KMS-11 (cell line): ENCODE measurements at regions not wholly inside any gene's neighbourhood (a gene's known extent, or its start where the extent isn't known, plus 50 kb on each side); places are given as distances from the start of the nearest gene placed in this dataset.
"Not testable (repeated sequence)": the region's sequence is repeated elsewhere in the genome, so short reads cannot be mapped to it uniquely, and the experiment has no call there.

ENCODE experiments used
- H2AFZ ChIP-seq: fragments of 200-600 bp; sonication (generic); 2 replicates; pipeline ENCODE4 v1.6.1; 2016; ENCODE audit warnings: antibody characterized with exemption, mixed run types, low read depth
- H3K27ac ChIP-seq: fragments of 200-600 bp; sonication (generic); 2 replicates; pipeline ENCODE4 v1.6.1; 2016; ENCODE audit warnings: mild to moderate bottlenecking, mixed run types
- H3K27me3 ChIP-seq: fragments of 200-600 bp; sonication (generic); 2 replicates; pipeline ENCODE4 v1.6.1; 2017; ENCODE audit warnings: mild to moderate bottlenecking, low read depth, mixed run types, moderate library complexity; ENCODE audit not compliant: insufficient read depth
- H3K36me3 ChIP-seq: fragments of 200-600 bp; sonication (generic); 2 replicates; pipeline ENCODE4 v1.6.1; 2017; ENCODE audit warnings: mild to moderate bottlenecking, mixed run types; ENCODE audit not compliant: insufficient read depth
- H3K4me1 ChIP-seq: fragments of 200-600 bp; sonication (generic); 2 replicates; pipeline ENCODE4 v1.6.1; 2016; ENCODE audit warnings: mild to moderate bottlenecking, low read depth, mixed run types; ENCODE audit not compliant: poor library complexity, severe bottlenecking
- H3K4me2 ChIP-seq: fragments of 200-600 bp; sonication (generic); 2 replicates; pipeline ENCODE4 v1.7.0; 2016; ENCODE audit warnings: mild to moderate bottlenecking, mixed run types
- H3K4me3 ChIP-seq: fragments of 200-600 bp; sonication (generic); IDR thresholded peaks from 2 replicates; pipeline ENCODE4 v1.6.1; 2017; ENCODE audit warnings: low read depth, low read length, mixed read lengths; ENCODE audit not compliant: insufficient read depth
- H3K79me2 ChIP-seq: fragments of 200-600 bp; sonication (generic); 2 replicates; pipeline ENCODE4 v1.6.1; 2016; ENCODE audit warnings: low read depth, mixed run types; ENCODE audit not compliant: insufficient read depth
- H3K9ac ChIP-seq: fragments of 200-600 bp; sonication (generic); 2 replicates; pipeline ENCODE4 v1.6.1; 2016; ENCODE audit warnings: mild to moderate bottlenecking, mixed run types
- H4K20me1 ChIP-seq: fragments of 200-600 bp; sonication (generic); 2 replicates; pipeline ENCODE4 v1.6.1; 2016; ENCODE audit warnings: mild to moderate bottlenecking, mixed run types; ENCODE audit not compliant: insufficient read depth
- TF ChIP-seq, protein P1 (sequence below): fragments of 200-600 bp; sonication (generic); conservative IDR thresholded peaks from 2 replicates; pipeline ENCODE4 v1.6.1; 2017; ENCODE audit warnings: low read depth, mild to moderate bottlenecking, antibody characterized with exemption, low read length, moderate library complexity, mixed read lengths

DNA sequence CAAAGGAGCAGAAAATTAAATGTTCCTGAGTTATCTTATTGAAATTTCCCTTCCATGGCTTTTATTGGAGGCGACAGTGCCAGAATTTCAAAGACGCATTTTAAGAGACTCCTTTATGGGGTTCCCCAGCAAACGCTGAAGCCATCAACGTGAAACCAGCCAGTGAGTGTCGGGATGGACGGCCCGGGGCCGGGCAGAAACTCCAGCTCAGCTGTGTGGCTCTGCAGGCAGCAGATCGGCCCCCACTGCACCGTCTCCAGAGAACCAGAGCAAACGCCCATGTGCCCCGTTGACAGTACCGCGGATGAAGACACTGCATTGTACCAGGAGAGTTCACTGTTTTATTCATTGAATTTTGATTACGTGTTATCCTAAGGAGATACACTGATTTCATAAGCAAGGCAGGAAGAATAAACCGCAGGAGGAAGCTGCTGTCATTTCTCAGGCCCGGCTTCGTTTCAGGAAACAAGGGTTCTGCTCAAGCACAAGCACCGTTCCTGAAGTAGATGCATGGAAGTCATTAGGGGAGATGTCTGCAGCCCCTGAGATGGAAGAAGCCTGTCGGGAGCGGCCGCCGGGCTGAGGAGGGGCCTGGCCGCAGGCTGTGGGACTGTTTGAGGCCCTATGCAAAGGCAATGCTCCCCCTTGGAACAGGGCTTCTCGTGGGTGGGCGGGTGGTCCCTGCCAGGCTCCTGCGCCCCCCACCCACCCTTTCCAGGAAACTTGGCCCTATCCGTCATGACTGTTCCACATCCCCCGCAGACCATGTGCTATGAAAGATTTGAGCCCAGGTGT is 639.7 kb downstream of the TBC1D22A start:
- Histone ChIP-seq H3K27me3 (no peaks in the 10 kb centered on the region; the same call in 1 of the 2 replicates), H3K4me3 (no peak overlapping the region)

DNA sequence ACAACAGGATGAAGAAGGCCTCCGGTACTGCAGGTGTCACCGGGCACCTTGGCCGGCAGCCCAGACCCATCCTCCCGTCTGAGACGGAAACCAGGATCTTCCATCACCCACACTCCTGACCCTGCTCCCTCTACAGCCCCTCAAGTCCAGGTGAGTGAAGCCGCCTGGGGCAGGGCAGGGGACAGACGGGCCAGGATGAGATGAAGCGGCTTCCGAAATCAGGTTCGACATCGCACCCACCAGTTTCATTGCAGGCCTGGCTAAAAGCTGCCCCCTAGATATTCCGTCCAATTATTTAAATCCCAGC is 639.1 kb downstream of the TBC1D22A start:
- Histone ChIP-seq H4K20me1 (no peaks in the 10 kb centered on the region), H3K4me1 (no peaks in the 10 kb centered on the region), H3K4me2 (no peak overlapping the region), H3K27me3 (no peaks in the 10 kb centered on the region; the same call in 1 of the 2 replicates), H3K36me3 (no peaks in the 10 kb centered on the region), H2AFZ (no peak overlapping the region), H3K27ac (no peak overlapping the region), H3K9ac (no peak overlapping the region), H3K79me2 (no peaks in the 10 kb centered on the region), H3K4me3 (no peak overlapping the region)
- TF ChIP-seq, protein P1, sequence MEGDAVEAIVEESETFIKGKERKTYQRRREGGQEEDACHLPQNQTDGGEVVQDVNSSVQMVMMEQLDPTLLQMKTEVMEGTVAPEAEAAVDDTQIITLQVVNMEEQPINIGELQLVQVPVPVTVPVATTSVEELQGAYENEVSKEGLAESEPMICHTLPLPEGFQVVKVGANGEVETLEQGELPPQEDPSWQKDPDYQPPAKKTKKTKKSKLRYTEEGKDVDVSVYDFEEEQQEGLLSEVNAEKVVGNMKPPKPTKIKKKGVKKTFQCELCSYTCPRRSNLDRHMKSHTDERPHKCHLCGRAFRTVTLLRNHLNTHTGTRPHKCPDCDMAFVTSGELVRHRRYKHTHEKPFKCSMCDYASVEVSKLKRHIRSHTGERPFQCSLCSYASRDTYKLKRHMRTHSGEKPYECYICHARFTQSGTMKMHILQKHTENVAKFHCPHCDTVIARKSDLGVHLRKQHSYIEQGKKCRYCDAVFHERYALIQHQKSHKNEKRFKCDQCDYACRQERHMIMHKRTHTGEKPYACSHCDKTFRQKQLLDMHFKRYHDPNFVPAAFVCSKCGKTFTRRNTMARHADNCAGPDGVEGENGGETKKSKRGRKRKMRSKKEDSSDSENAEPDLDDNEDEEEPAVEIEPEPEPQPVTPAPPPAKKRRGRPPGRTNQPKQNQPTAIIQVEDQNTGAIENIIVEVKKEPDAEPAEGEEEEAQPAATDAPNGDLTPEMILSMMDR: no peak

More for the DNA sequence above, 639.7 kb downstream of the TBC1D22A start:
- H3K4me2 ChIP-seq: no peak overlapping the region
- TF ChIP-seq, protein P1: no peak
- no peak overlapping the region for H3K27ac ChIP-seq
- H4K20me1 ChIP-seq: no peaks in the 10 kb centered on the region
- H2AFZ ChIP-seq: no peak overlapping the region
- no peaks in the 10 kb centered on the region for H3K36me3 ChIP-seq
- no peaks in the 10 kb centered on the region for H3K79me2 ChIP-seq
- no peak overlapping the region for H3K9ac ChIP-seq
- no peaks in the 10 kb centered on the region for H3K4me1 ChIP-seq

DNA sequence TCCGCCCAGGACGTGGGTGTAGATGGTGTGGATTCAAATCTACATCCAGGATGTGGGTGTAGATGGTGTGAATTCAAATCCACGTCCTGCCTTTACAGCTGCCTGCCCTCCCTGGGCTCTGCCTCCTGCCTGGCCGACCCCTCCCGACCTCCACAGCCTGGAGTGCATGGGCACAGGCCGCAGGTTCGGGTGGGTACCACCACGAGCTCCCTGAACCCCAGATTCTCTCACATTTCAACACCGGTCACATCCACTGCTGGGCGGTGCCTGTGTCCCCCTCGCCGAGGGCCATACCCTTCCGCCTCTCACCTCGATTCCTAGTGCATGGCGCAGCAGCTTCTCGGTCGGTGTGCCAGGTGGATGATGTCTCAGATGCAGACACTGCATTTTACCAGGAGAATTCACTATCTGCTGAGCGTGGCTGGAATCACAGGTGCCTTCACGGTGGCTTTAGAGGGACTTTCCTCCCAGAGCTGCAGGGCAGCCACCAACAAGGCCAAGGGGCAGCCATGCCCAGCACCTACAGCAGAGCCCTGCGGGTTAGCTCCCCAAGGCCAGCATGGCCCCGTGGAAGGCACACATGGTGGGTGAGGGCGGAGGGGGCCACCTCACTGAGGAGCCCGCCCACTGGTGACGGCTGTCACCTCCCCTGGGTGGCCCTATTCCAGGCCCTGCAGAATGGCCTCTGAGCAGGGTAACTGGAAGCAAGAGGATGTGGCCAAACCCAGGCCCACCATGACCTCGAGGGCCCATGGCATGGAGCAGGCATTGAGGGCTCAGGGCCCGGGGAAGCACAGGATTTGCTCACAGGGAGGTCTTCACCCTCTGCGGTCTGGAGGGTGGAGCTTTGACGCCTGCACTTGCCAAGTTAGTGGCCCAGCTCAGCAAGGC is 638.5 kb downstream of the TBC1D22A start:
- H4K20me1 ChIP-seq: no peaks in the 10 kb centered on the region
- no peaks in the 10 kb centered on the region; the same call in 1 of the 2 replicates for H3K27me3 ChIP-seq
- no peak overlapping the region for H3K4me2 ChIP-seq
- no peaks in the 10 kb centered on the region for H3K79me2 ChIP-seq
- H3K4me3 ChIP-seq: no peak overlapping the region
- H3K36me3 ChIP-seq: no peaks in the 10 kb centered on the region
- H3K9ac ChIP-seq: no peak overlapping the region
- TF ChIP-seq, protein P1: no peak
- no peak overlapping the region for H2AFZ ChIP-seq
- no peaks in the 10 kb centered on the region for H3K4me1 ChIP-seq
- H3K27ac ChIP-seq: no peak overlapping the region

DNA sequence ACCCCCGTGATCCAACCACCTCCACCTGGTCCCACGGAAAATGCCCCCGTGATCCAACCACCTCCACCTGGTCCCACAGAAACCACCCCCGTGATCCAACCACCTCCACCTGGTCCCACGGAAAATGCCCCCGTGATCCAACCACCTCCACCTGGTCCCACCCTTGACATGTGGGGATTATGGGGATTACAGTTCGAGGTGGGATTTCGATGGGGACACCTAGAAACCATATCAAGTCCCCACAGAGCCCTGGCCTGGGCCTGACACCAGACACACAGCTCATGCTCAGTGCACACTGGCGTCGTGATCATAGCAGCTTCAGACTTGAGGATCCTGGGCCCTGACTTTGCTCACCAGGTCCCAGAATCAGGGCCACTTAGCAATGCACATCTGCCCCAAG is 637.7 kb downstream of the TBC1D22A start:
- H3K79me2 ChIP-seq, H4K20me1 ChIP-seq, H3K27me3 ChIP-seq, H3K4me1 ChIP-seq, H3K36me3 ChIP-seq, H3K4me2 ChIP-seq, H3K27ac ChIP-seq, H3K9ac ChIP-seq, H3K4me3 ChIP-seq, H2AFZ ChIP-seq: not testable (repeated sequence)
